Endodermal cell (in vitro differentiated cells): ENCODE measurements at regions not wholly inside any gene's neighbourhood (a gene's known extent, or its start where the extent isn't known, plus 50 kb on each side); places are given as distances from the start of the nearest gene placed in this dataset.

ENCODE experiments used
- DNase-seq: peaks from one replicate; pipeline ENCODE4 v3.0.0-alpha.2; 2017
- H3K27ac ChIP-seq: 2 replicates; pipeline ENCODE4 v1.5.1; 2013; ENCODE audit warnings: mild to moderate bottlenecking, low read depth, low read length, moderate library complexity
- H3K27me3 ChIP-seq: 2 replicates; pipeline ENCODE4 v1.6.1; 2013; ENCODE audit warnings: mild to moderate bottlenecking, low read length, moderate library complexity; ENCODE audit not compliant: insufficient read depth, control insufficient read depth, poor library complexity, severe bottlenecking
- H3K36me3 ChIP-seq: 2 replicates; pipeline ENCODE4 v1.7.0; 2013; ENCODE audit warnings: mild to moderate bottlenecking, low read length, moderate library complexity; ENCODE audit not compliant: control insufficient read depth, insufficient read depth
- H3K4me1 ChIP-seq: one replicate; pipeline ENCODE4 v1.7.0; 2013; ENCODE audit warnings: low read length; ENCODE audit not compliant: control insufficient read depth, insufficient read depth
- H3K4me3 ChIP-seq: 2 replicates; pipeline ENCODE4 v1.5.1; 2013; ENCODE audit warnings: mild to moderate bottlenecking, low read length, moderate library complexity
- H3K9ac ChIP-seq: 2 replicates; pipeline ENCODE4 v1.6.1; 2013; ENCODE audit warnings: mild to moderate bottlenecking, low read length, moderate library complexity; ENCODE audit not compliant: poor library complexity, severe bottlenecking; ENCODE audit errors: extremely low read depth
- H3K9me3 ChIP-seq: 2 replicates; pipeline ENCODE4 v1.6.1; 2013; ENCODE audit warnings: mild to moderate bottlenecking, low read length, moderate library complexity; ENCODE audit not compliant: control insufficient read depth
- H3K27ac Mint-ChIP-seq: 2 replicates; pipeline ENCODE4 v1.8.0; 2020; ENCODE audit warnings: mixed read lengths
- H3K27me3 Mint-ChIP-seq: 2 replicates; pipeline ENCODE4 v1.8.0; 2021; ENCODE audit warnings: mild to moderate bottlenecking, mixed read lengths; ENCODE audit not compliant: insufficient read depth
- H3K36me3 Mint-ChIP-seq: 2 replicates; pipeline ENCODE4 v1.8.0; 2020; ENCODE audit warnings: low read depth, mixed read lengths
- H3K4me1 Mint-ChIP-seq: 2 replicates; pipeline ENCODE4 v1.8.0; 2020; ENCODE audit warnings: mixed read lengths
- H3K4me3 Mint-ChIP-seq: 2 replicates; pipeline ENCODE4 v1.8.0; 2020; ENCODE audit warnings: mild to moderate bottlenecking, moderate library complexity, mixed read lengths
- H3K9me3 Mint-ChIP-seq: 2 replicates; pipeline ENCODE4 v1.8.0; 2020; ENCODE audit warnings: mild to moderate bottlenecking, mixed read lengths
- WGBS, 2 experiments: methylation state at CpG; one replicate each; pipeline versions ENCODE4 v1.1.5 to v1.1.7; 2013; ENCODE audit warnings: missing lambda C conversion rate in 2 of 2, mixed read lengths in 1 of 2; ENCODE audit not compliant: insufficient coverage in 1 of 2, insufficient read length in 1 of 2; 5-methylcytosine and 5-hydroxymethylcytosine counted together
- TF ChIP-seq, protein P1 (sequence below): fragments of 200-600 bp; sonication (generic); conservative IDR thresholded peaks from 2 replicates; pipeline ENCODE4 v1.5.0; 2021; ENCODE audit warnings: antibody characterized with exemption, mild to moderate bottlenecking

DNA sequence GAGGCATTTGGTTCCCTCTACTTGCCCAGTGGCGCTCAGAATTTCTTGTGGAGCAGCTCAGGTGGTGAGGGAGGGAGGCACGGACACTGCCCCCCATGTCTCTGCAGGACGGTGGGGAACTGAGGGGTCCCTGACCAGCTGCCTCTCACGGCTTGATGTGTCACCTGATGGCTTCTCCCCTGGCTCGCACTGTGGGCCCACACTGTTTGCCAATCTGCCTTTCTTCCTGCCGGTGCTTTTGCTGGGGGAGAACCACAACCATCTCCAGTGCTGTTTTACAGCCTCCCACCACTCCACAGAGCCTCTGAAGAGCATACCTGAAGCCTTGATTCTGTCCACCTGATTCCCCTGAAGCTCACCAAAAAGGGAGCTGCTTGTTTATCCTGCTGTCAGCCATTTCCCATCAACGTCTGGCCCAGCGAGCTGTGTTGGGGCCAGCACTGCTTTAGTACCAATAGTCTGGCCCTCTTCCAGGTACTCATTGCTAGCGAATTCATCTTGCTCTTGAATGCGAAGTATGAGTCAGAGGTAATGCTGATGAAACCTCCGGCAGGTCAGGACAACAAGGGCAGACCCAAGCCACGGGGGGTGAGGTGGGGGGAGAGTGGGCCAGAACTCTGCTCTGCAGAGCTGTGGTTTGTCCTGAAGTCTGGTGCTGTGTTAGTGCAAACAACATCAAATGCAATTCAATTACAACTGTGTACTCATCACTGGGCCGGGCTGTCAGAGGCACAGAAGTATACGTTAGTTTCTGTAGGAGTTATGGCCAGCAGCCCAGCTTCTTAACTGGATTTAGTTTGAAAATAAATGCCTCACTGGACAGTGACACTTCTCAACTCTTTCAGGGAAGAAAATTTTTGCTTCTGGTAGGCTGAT lies 208.3 kb upstream of the JADE1 start:
- no peaks in the 10 kb centered on the region for H3K36me3 ChIP-seq
- H3K27ac ChIP-seq = peak overlapping the region; percentile 0
- TF ChIP-seq, protein P1, sequence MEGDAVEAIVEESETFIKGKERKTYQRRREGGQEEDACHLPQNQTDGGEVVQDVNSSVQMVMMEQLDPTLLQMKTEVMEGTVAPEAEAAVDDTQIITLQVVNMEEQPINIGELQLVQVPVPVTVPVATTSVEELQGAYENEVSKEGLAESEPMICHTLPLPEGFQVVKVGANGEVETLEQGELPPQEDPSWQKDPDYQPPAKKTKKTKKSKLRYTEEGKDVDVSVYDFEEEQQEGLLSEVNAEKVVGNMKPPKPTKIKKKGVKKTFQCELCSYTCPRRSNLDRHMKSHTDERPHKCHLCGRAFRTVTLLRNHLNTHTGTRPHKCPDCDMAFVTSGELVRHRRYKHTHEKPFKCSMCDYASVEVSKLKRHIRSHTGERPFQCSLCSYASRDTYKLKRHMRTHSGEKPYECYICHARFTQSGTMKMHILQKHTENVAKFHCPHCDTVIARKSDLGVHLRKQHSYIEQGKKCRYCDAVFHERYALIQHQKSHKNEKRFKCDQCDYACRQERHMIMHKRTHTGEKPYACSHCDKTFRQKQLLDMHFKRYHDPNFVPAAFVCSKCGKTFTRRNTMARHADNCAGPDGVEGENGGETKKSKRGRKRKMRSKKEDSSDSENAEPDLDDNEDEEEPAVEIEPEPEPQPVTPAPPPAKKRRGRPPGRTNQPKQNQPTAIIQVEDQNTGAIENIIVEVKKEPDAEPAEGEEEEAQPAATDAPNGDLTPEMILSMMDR = no peak
- peaks cover 20% of the 10 kb centered on the region for H3K4me1 ChIP-seq
- Mint-ChIP-seq H3K36me3 (no peaks in the 10 kb centered on the region), H3K4me3 (no peak overlapping the region), H3K27me3 (no peaks in the 10 kb centered on the region), H3K27ac (peak overlapping the region; percentile 82), H3K4me1 (peaks cover 25% of the 10 kb centered on the region), H3K9me3 (peaks cover under 1% of the 10 kb centered on the region)
- WGBS, 2 experiments = 75 to 85% methylated on average over 7 to 14 of the region's 14 CpGs
- peak overlapping the region; percentile 6 for H3K4me3 ChIP-seq
- H3K9me3 ChIP-seq = no peaks in the 10 kb centered on the region
- peak; percentile 78 for DNase-seq
- H3K9ac ChIP-seq = no peak overlapping the region
- no peaks in the 10 kb centered on the region for H3K27me3 ChIP-seq

DNA sequence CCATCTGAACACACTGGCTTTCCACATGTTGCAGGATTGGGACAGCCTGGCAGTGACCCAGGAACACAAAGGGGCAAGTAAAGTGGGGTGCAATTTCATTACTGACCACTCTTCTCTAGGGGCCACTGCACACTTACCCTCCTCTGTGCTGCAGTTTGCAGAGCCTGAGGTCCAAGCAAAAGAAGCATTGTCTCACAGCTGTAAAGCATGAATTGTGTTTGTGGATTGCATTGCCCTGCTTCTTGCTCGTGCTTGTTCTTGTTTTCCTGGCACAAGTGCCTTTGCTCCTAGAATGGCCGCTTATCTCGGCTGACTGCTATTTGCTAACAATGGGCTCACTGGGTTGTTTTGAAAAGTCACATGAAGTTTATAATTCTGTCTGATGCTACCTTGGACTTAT lies 209.1 kb upstream of the JADE1 start:
- WGBS, 2 experiments = 72 to 88% methylated on average over 3 of the region's 3 CpGs
- no peak for DNase-seq
- Mint-ChIP-seq H3K27me3 (no peaks in the 10 kb centered on the region), H3K9me3 (peaks cover 5% of the 10 kb centered on the region), H3K4me1 (peaks cover 25% of the 10 kb centered on the region), H3K27ac (no peak overlapping the region), H3K36me3 (peaks cover 2% of the 10 kb centered on the region), H3K4me3 (no peak overlapping the region)
- Histone ChIP-seq H3K4me3 (peak overlapping the region; percentile 6), H3K4me1 (peaks cover 20% of the 10 kb centered on the region), H3K9me3 (no peaks in the 10 kb centered on the region), H3K27ac (no peak overlapping the region), H3K27me3 (no peaks in the 10 kb centered on the region), H3K36me3 (no peaks in the 10 kb centered on the region), H3K9ac (no peak overlapping the region)
- TF ChIP-seq, protein P1 = no peak

DNA sequence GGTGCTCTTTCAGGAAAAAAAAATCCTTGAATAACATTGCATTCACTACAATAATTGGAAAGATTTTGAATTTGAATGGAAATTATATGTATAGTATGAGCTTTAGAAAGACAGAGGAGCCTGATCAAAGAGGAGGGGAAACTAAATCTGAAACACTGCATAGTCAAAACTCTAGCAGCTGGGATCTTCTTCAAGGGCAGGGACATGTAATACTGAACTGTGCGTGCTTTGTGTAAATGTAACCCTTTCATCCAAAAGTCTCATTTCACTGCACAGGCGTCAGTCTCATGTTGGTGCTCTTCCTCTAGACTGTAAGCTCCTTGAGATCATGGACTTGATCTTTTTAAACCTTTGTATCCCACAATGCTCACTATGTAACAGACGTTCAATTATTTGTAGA lies 212.0 kb upstream of the JADE1 start:
- no peak overlapping the region for H3K4me3 Mint-ChIP-seq
- H3K36me3 Mint-ChIP-seq = peaks cover 8% of the 10 kb centered on the region
- WGBS, 2 experiments = 93 to 97% methylated on average over 2 to 3 of the region's 3 CpGs
- Histone ChIP-seq H3K27me3 (no peaks in the 10 kb centered on the region), H3K9me3 (peaks cover 24% of the 10 kb centered on the region), H3K27ac (no peak overlapping the region), H3K4me1 (peaks cover 20% of the 10 kb centered on the region), H3K4me3 (no peak overlapping the region), H3K36me3 (no peaks in the 10 kb centered on the region), H3K9ac (no peak overlapping the region)
- H3K9me3 Mint-ChIP-seq = peaks cover 28% of the 10 kb centered on the region
- no peak overlapping the region for H3K27ac Mint-ChIP-seq
- H3K4me1 Mint-ChIP-seq = peaks cover 25% of the 10 kb centered on the region
- no peaks in the 10 kb centered on the region for H3K27me3 Mint-ChIP-seq
- TF ChIP-seq, protein P1 = no peak
- DNase-seq = no peak
